HG02885 (cell line): ENCODE measurements at regions not wholly inside any gene's neighbourhood (a gene's known extent, or its start where the extent isn't known, plus 50 kb on each side); places are given as distances from the start of the nearest gene placed in this dataset.

Experiments
- ATAC-seq: cut with Tn5 transposase; IDR thresholded peaks from one replicate; pipeline ENCODE4 v1.9.1; 2021; ENCODE audit warnings: mild to moderate bottlenecking; ENCODE audit not compliant: unreplicated experiment, poor library complexity

GRCh38 chr9:28770226-28770625 is 1196.9 kb upstream of the C9orf72 start:
- ATAC-seq, result no peak

DNA sequence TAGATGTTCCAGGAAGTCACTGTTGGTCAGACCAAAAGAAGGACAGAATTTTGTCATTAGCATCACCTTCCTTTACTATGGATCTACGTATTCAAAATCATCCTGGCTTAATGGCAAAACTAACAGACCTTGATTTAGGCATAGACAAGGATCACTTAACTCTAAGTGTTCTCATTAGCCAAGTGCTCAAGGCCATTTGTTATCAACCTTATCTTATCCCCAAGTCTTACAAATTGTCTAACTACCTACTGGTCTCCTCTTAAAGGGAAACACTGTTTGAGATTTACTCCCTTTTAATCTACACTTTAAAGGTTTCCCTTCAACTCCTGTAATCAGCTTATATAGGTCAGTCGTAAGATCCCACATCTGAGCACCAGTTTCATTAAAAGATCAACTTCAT is 1197.5 kb upstream of the C9orf72 start:
- no peak for ATAC-seq

DNA sequence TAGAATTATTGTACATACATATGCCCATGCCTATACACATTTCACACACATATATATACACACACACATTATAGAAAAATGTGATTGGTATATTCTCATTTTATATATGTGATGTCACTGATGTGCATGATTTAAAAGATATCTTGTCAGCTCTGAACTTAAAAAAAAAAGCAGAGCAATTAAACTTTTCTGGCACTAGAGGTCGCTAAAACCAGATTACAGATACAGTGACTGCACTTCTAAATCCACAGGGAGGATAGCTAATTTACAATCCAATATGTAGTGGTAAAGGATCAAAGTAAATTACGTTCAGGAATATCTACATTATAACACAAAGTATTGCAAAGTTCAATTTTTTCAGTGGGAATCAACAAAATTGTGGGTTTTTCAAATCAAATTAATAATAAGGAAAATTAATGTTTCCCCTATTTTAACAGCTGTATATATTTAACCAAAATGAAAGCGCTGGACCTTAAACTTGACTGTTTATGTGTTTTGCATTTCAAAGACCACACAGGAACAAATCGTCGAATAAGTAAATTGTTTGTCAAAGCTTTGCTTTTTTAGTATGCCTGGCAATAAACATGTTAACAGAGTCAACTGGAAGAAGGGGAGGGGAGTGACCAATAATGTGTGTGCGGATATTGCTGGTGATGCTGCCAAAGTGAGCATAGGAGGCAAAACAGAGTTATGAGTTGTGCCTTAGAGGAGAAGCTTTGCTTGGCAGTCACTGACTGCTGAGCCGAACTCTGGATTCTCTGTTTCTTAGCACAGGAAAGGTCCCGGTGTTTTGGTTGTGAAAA is 1201.4 kb upstream of the C9orf72 start:
- ATAC-seq, result peak; percentile 58

DNA sequence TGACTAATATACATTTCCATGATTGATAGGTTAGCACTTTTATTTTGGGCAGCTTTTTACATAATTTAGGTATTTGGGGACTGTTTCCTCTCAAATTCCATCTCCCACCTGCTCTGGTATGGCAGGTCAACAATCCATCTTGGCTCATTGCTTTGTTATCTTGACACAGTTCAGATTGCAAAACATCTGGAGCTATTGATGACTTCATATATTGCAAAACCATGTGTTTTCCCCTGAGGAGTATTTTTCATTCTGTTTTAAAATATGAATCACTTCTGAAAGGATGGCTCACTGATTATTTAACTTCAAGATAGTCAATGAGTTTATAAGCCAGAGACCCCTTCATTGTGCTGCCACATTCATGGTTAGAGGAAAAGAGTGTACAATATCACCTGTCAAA is 1206.0 kb upstream of the C9orf72 start:
- ATAC-seq, result no peak

DNA sequence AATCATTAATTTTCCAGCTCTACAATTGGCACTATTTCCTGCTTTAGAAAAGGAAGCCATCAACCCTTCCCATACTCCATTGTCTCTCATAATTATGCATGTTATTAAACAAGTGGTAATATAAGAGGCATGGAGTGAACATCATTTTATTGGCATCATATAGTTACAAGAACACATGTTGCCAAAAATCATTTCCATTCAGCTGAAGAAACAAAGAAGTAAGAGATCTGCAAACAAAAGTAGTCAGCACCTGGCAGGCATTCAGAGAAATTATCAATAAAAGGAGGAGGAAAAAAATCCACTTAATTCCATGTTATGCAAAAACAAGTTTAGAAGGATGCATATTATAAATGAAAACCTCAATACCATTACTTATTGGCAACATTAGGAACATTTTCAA is 1208.2 kb upstream of the C9orf72 start:
- no peak for ATAC-seq

- no peak for ATAC-seq
Measured at GRCh38 chr9:28782630-28783029, 1209.3 kb upstream of the C9orf72 start.

GRCh38 chr9:28792716-28793115 is 1219.4 kb upstream of the C9orf72 start:
- ATAC-seq, result no peak

- no peak for ATAC-seq
Measured at GRCh38 chr9:28799876-28800275, 1226.6 kb upstream of the C9orf72 start.

DNA sequence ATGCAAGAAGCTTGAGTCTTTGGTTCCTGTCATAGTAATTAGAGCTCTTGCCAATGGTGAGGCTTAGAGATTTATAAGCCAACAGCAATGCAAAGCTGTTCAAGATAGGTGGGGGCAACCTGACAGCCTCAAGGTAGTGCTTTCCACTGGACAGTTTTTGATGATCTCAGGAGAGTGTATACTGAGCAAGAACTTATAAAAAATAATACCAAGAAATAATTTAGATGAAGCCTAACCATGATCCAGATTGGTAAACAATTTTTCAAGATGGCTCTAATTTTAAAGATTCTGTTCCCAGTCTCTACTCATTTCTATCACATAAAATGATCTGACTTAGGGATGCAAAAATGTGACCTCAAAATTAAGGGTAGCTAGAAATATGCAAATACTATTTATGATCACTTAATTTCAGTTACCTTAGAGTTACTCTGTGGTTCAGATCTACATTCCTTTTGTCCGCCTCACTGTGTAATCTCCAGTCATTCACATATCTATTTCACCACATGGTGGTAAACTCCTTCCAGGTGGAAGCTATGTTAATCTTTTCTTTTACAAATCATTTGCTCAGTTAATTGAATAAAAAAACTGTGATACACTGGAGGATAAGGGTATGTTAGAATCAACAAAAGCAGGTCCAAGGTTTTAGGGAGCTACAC is 1228.0 kb upstream of the C9orf72 start:
- no peak for ATAC-seq

GRCh38 chr9:28805197-28805596 is 1231.9 kb upstream of the C9orf72 start:
- ATAC-seq, result no peak

DNA sequence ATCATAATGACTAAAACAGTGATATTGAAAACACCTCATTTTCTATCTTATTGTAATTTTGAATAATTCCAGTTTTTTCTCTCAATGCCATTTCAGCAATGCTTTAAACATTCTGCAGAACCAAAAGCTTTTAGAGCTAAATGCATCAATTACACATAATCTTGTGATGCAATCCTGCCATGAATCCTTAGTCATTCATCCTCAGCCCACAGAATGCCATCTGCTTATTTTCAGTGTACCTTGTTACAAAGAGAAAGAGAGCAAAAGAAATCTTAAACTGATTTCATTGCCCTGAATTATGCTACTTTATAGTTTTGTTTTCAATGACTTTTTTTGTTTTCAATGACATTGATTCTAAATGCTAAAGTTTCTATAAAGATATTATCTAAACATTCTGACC is 1234.8 kb upstream of the C9orf72 start:
- no peak for ATAC-seq

GRCh38 chr9:28810388-28811075 is 1237.3 kb upstream of the C9orf72 start:
- ATAC-seq, result no peak

- ATAC-seq, result no peak
Measured at GRCh38 chr9:28820741-28821140, 1247.5 kb upstream of the C9orf72 start.

DNA sequence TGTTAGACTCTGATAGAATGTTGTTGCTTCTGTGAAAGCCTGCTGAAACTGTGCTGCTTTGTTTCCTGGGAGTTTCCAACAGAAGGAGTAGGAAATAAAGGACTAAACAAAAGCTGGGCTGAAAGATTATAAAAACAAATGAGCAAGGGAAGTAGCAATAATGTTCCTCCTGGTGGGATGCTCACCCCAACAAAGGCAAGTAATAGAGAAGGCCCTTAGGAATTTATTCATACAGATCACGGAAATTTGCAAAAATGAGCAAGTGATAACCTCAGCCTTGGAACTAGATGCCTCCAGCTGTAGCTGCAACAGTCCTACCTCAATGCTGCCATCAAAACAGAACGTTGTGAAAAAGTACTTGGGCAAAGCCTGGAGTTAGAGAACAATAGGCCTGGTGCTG is 1248.0 kb upstream of the C9orf72 start:
- no peak for ATAC-seq

DNA sequence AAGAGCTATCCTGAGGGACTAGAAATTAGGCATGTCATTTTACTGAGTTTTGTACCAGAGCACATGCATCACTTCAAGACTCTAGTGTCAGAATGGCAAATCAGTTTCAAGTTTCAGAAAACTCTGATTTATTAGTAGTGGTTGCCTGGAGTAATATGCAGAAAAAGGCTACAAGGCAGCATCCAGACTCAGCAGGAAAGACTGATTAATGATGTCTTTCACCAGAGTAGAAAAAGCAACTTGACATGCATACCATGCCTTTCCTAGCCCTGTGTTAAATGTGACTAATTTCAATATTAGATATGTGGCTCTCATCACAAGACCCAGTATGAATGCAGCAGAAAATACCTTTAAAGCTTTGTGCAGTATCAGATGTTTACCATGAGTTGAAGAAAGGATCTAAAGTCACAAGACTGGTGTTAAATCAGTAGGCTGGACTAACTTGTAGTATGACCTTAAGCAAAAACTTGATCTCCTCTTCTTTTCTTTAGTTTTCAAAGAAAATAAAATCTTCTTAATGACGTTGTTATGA is 1251.2 kb upstream of the C9orf72 start:
- ATAC-seq, result no peak

- no peak for ATAC-seq
Measured at GRCh38 chr9:28832168-28832770, 1259.0 kb upstream of the C9orf72 start.

- ATAC-seq, result no peak
Measured at GRCh38 chr9:28834156-28834555, 1260.9 kb upstream of the C9orf72 start.

DNA sequence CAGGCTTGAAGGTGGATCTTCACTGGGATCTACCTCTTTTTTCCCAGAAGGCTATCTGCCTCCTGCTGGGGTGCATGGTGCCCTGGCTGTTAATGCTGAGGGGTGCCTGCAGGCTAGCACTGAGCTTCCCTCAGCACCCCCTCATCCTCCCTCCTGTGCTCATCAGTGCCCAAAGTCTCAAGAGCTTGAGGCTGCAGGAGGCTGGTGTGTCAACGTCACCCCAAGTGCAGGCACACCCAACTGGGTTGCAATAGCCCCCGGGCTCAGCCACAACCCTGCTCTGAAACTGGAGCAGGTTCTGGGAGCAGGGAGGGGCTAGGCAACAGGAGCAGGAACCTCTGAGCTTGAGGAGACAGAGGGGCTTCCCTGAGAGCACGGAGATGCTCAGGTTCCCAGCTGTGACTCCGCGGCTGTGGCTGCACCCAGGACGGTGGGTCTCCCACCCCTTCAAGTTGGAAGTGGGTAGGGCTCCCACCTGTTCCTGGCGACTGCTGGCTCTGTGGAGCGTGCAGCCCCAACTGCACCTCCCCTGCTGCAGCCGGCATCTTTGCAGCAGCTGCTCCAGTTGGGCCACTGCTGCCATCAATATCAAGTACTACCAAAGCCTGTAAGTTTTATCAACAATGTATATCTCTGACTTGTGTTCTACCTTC is 1266.6 kb upstream of the C9orf72 start:
- ATAC-seq, result no peak

DNA sequence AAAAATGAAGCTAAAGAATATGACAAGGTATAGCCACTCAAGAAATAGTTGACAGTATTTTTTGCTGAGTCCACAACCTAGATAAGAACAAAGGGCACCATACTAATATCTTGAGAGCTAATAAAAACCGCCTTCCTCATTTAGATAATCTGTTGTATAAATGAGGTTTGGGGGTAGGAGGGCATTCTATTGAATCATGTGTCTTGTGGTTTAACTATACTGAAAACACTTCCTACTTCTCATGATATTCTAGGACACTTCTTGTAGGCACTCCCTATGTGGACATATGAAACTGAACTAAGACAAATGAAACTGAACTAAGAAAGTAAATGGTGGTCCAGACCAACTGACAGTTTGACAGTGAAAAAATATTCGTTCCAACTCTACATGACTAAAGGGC is 1268.5 kb upstream of the C9orf72 start:
- no peak for ATAC-seq

GRCh38 chr9:28847331-28847730 is 1274.0 kb upstream of the C9orf72 start:
- no peak for ATAC-seq
